Colon (tissue), 2 donors: ENCODE measurements at regions not wholly inside any gene's neighbourhood (a gene's known extent, or its start where the extent isn't known, plus 50 kb on each side); places are given as distances from the start of the nearest gene placed in this dataset.

Experiments
- FAIRE-seq: peaks from 2 replicates; lab custom pipeline; 2012; peaks lifted over from hg19 to GRCh38; lab: Jason Lieb, UNC
- donor health status: control.
- donor health status: control.

- FAIRE-seq, result no peak
These were observed 144.7 kb upstream of the STK17B start for GRCh38 chr2:196316050-196316430.

GRCh38 chr2:196318517-196319377 lies 147.4 kb upstream of the STK17B start:
- FAIRE-seq, result no peak

DNA sequence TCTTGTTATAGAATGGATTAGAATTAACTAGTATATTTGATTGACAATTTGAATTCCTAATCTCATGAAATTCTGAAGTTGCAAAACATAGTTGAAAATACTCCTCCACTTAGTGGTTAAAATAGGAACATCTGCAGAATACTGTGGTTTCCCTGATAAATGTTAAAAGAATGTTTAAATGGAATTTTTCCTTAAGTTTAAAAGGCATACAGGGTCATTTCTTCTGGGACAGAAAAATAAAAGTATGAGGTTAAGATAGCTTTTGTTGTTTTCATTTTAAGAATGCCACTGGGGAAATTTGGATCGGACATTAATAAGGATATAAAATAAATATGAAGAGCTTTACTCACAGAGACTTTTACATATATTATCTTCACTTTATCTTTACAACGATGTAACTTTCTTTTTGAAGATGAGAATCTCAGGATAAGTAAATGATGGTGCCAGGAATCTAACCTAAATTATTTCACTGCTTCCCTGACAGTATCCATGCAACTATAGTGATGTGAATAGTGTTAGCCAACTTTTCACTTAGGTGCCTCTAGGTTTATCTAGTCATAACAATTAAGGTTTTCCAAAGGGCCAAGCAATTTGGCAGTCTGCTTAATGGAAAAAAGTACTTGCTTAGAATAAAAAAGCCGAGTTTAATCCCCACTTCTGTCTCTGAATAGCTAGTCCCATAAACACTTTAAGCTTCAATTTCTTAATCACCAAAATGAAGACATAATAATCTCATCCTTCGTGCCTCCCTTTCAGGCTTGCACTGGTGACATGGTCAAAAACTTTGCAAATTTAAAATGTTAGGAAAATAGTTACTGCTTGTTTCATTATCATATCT lies 151.8 kb upstream of the STK17B start:
- FAIRE-seq, result no peak

- no peak for FAIRE-seq
These were observed 152.8 kb upstream of the STK17B start for GRCh38 chr2:196324211-196324610.

DNA sequence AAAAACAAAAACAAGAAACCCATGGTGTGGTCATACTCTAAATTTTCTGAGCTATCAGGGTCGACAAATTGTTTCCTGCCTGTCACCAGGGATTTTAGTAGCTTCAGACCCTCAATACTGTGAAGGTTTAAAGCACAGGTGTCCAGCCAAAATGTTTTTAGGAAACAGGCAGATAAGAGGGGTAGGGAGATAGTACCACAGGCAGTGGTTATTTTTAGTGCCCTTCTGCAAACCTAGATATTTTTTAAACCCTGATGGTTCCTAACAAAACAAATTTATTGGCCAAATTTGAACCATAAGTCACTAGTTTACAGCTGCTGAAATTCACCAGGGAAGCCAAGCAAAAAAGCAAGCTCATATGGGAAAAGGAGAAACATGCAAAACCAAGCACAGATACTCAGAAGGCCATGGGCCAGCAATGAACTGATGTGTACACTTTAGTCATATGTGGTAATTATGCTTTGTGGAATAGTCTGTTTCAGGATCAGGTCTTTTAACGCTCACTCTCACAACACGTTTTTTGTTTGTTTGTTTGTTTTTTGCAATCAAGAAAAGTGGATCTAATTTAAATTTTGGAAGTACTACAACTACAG lies 156.8 kb upstream of the STK17B start:
- FAIRE-seq, result no peak

DNA sequence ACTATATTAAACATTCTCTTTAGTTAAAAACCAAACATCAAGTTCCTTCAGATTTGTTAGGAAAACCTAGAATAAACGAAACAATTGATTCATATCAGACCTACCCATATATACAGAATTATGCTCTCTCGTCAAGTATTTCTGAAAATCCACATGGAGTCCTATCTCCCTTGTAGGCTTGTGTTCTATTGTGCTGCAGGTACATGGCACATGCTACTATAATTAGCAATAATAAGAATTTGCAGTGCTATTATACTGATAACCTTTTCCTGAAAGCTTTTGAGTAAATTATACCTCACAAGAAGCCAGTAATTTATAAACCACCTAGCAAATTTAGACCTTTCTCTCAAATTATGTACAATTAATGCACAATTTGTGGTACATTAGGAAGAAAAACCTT lies 158.6 kb upstream of the STK17B start:
- no peak for FAIRE-seq

GRCh38 chr2:196330645-196331044 lies 159.3 kb upstream of the STK17B start:
- FAIRE-seq, result no peak

- FAIRE-seq, result no peak
These were observed 159.8 kb upstream of the STK17B start for GRCh38 chr2:196331143-196331542.

- no peak for FAIRE-seq
These were observed 160.5 kb upstream of the STK17B start for GRCh38 chr2:196331851-196332250.

DNA sequence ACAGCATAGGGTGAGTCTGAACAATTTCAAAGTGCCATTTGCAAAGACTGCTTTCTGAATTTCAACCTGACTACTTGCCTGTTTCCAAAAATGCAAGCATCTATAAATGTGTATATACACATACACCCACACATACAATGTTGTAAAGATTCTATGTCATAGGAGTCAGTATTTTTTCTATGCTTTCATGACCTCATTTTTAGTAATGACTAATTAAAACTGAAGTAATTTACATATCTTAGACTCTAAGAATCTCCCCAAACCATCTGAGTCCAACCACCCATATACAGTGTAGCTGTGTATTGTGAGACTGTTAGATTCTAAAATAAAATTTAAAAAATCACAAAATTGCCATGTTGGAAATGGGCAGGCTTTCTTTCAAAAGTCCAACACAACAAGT lies 162.0 kb upstream of the STK17B start:
- no peak for FAIRE-seq

- FAIRE-seq, result no peak
These were observed 163.3 kb upstream of the STK17B start for GRCh38 chr2:196334710-196335109.

DNA sequence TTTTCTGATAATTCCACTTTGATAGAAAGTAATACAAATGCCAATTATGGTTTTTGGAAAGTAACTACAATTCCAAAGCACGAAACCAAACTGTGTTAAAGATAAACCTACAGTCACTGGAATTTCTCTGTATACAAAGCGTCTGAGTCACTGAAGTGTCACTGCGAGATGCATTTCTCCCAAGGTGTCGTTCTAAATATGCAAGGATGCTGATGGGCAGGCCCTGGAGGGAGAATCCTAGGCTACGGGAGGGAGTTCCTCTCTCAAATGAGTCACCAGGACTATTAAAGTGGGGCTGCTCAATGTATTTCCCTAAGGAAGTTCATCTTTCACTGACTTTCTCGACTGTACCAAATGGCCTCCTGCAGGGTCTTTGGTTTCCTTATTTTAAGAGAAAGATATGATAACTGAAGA lies 163.8 kb upstream of the STK17B start:
- no peak for FAIRE-seq

- FAIRE-seq, result no peak
These were observed 164.8 kb upstream of the STK17B start for GRCh38 chr2:196336207-196336606.

DNA sequence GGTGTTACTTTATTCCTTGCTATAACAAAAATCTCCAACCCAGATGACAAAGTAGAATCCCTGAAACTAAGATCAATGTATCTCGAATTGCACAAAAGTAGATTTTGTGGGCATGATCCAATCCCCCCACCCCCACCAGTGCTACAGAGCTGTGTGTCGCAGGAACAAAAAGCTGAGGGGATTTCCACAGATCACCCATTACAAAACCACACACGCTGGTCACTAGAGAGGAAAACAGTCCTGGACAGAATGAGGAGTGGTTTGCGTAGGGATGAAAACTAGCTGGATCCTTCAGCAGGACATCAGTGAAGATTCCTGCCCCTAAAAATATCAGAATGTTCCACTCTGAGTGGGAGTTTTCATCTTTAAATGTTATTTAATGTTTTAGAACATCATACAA lies 165.3 kb upstream of the STK17B start:
- FAIRE-seq, result no peak

- FAIRE-seq, result no peak
These were observed 166.0 kb upstream of the STK17B start for GRCh38 chr2:196337208-196337953.

DNA sequence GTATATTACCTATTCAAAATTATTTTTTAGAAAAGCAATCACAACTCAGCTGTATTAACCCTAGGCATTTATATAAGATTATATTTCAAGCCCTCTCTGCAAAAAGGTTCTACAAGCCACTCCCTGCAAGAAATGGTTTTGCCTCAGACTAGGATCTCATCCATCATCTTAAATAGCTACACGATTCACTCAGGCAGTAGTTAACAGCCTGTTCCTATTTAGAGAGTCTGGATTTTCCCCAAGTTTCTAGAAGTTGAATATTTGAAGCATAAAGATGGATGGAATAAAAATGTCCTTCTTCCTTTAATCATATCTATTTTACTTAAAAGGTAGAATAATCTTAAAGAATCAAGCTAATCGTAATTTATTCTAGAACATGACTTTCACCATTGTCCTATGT lies 167.1 kb upstream of the STK17B start:
- FAIRE-seq, result no peak

- no peak for FAIRE-seq
These were observed 170.0 kb upstream of the STK17B start for GRCh38 chr2:196341277-196341841.

DNA sequence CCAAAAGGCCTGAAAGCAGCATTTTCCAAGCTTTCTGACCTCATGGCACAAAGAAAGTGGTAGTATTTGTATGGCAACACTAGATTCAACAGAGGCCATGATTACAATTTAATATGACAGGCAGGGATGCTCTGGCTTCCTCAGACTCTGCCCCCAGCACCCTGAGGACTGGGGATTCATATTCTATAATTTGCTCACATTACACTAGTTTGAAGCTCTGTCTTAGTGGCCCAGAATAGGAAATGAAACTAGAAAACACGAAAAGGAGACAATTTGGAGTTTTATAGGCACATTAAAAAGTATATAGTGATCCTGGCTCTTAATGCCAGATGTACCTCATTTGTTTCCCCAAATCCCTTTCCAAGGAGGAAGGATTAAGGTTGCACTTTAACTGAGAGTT lies 173.0 kb upstream of the STK17B start:
- FAIRE-seq, result no peak

GRCh38 chr2:196353717-196354116 lies 182.3 kb upstream of the STK17B start:
- FAIRE-seq, result no peak

GRCh38 chr2:196354186-196354585 lies 182.8 kb upstream of the STK17B start:
- no peak for FAIRE-seq

GRCh38 chr2:196356332-196356731 lies 185.0 kb upstream of the STK17B start:
- no peak for FAIRE-seq

DNA sequence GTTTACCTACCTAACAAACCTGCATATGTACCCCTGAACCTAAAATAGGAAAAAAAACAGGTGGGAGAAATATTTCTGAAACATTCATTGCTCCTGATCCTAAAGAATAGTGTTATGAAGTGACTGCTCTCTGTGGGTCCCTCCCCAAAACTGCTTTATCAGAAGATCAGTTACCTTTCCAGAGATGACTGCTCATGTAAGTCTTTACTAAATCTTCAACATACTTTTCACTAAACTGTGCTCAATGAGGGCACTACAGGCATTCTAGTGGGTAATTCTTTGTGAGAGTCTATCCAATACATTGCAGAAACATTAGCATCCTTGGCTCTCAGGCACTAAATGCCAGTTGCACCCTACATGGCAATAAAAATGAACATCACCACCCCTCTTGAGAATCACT lies 189.3 kb upstream of the STK17B start:
- FAIRE-seq, result no peak
